IMR-90 (cell line): ENCODE measurements at regions not wholly inside any gene's neighbourhood (a gene's known extent, or its start where the extent isn't known, plus 50 kb on each side); places are given as distances from the start of the nearest gene placed in this dataset.

Source experiments
- ATAC-seq: fragments of 200-7000 bp; cut with Tn5 transposase; 2 replicates; pipeline ENCODE4 v1.9.1; 2020; ENCODE audit warnings: low read depth, mild to moderate bottlenecking, moderate library complexity
- BruUV-seq: library from RNA; stranded (reverse); fragments of 400-500 nt; replicated peaks from 2 replicates; lab custom pipeline; 2021; lab: Mats Ljungman, UMichigan
- CTCF ChIA-PET: fragments of 300-600 bp; formaldehyde crosslinking; extraction: SDS; loops from one replicate; lab custom pipeline; 2021; ENCODE audit warnings: antibody characterized with exemption; lab: Yijun Ruan, JAX
- POLR2A ChIA-PET: fragments of 300-600 bp; sonication (Branson Sonifier 250); formaldehyde crosslinking; loops from one replicate; lab custom pipeline; 2022; ENCODE audit warnings: antibody characterized with exemption; ENCODE audit not compliant: unreplicated experiment; lab: Charles Lee
- DNase-seq: peaks from one replicate; pipeline ENCODE4 v3.0.0; 2013
- H2AFZ ChIP-seq: replicated peaks from 2 replicates; pipeline ENCODE3; 2013; ENCODE audit warnings: low read length, mild to moderate bottlenecking; ENCODE audit not compliant: poor library complexity
- H2AK5ac ChIP-seq: 2 replicates; pipeline ENCODE4 v1.6.1; 2013; ENCODE audit warnings: low read depth, low read length, inconsistent platforms
- H2AK9ac ChIP-seq: replicated peaks from 2 replicates; pipeline ENCODE3; 2013; ENCODE audit warnings: mild to moderate bottlenecking, low read depth, low read length, moderate library complexity; ENCODE audit not compliant: poor library complexity
- H2BK120ac ChIP-seq: 2 replicates; pipeline ENCODE4 v1.6.1; 2013; ENCODE audit warnings: low read depth, low read length, inconsistent platforms
- H2BK15ac ChIP-seq: 3 replicates; pipeline ENCODE4 v1.6.1; 2013; ENCODE audit warnings: low read depth, low read length, inconsistent platforms
- H2BK20ac ChIP-seq: 2 replicates; pipeline ENCODE4 v1.6.1; 2013; ENCODE audit warnings: low read depth, mild to moderate bottlenecking, inconsistent platforms, low read length, moderate library complexity
- H2BK5ac ChIP-seq: 2 replicates; pipeline ENCODE4 v1.6.1; 2013; ENCODE audit warnings: mild to moderate bottlenecking, low read depth, low read length, inconsistent platforms; ENCODE audit not compliant: poor library complexity, severe bottlenecking
- H3K14ac ChIP-seq: replicated peaks from 2 replicates; pipeline ENCODE4 v1.6.1; 2013; ENCODE audit warnings: low read depth, low read length, inconsistent platforms
- H3K18ac ChIP-seq: 2 replicates; pipeline ENCODE4 v1.6.1; 2013; ENCODE audit warnings: low read depth, low read length, control low read depth
- H3K23ac ChIP-seq: 2 replicates; pipeline ENCODE4 v1.6.1; 2013; ENCODE audit warnings: low read depth, low read length, inconsistent platforms
- H3K27ac ChIP-seq: 2 replicates; pipeline ENCODE4 v1.5.1; 2013; ENCODE audit warnings: mild to moderate bottlenecking, control low read depth, low read length; ENCODE audit not compliant: insufficient read depth
- H3K27me3 ChIP-seq: 2 replicates; pipeline ENCODE4 v1.6.1; 2013; ENCODE audit warnings: low read length; ENCODE audit not compliant: control insufficient read depth, insufficient read depth
- H3K36me3 ChIP-seq: 2 replicates; pipeline ENCODE4 v1.6.1; 2013; ENCODE audit warnings: low read length, mixed read lengths; ENCODE audit not compliant: control insufficient read depth, insufficient read depth
- H3K4ac ChIP-seq: 2 replicates; pipeline ENCODE4 v1.6.1; 2013; ENCODE audit warnings: low read depth, low read length, inconsistent platforms
- H3K4me1 ChIP-seq: 2 replicates; pipeline ENCODE4 v1.6.1; 2013; ENCODE audit warnings: low read length, mixed read lengths; ENCODE audit not compliant: control insufficient read depth, insufficient read depth
- H3K4me2 ChIP-seq: 2 replicates; pipeline ENCODE4 v1.6.1; 2013; ENCODE audit warnings: low read depth, mild to moderate bottlenecking, control low read depth, low read length, moderate library complexity
- H3K4me3 ChIP-seq: 2 replicates; pipeline ENCODE4 v1.5.1; 2013; ENCODE audit warnings: low read depth, mild to moderate bottlenecking, control low read depth, low read length, moderate library complexity; ENCODE audit not compliant: insufficient read depth
- H3K56ac ChIP-seq: 2 replicates; pipeline ENCODE4 v1.6.1; 2013; ENCODE audit warnings: low read length, inconsistent platforms; ENCODE audit not compliant: insufficient read depth; ENCODE audit errors: extremely low read depth
- H3K79me1 ChIP-seq, 2 experiments: 2 replicates each; pipeline ENCODE4 v1.6.1; 2013; ENCODE audit warnings: low read length in 2 of 2, inconsistent platforms in 1 of 2, low read depth in 1 of 2
- H3K9ac ChIP-seq: 2 replicates; pipeline ENCODE4 v1.6.1; 2013; ENCODE audit warnings: low read depth, low read length, control low read depth
- H3K9me1 ChIP-seq: 2 replicates; pipeline ENCODE4 v1.6.1; 2013; ENCODE audit warnings: low read length, inconsistent platforms; ENCODE audit not compliant: insufficient read depth
- H3K9me3 ChIP-seq: 2 replicates; pipeline ENCODE4 v1.6.1; 2013; ENCODE audit warnings: low read length; ENCODE audit not compliant: control insufficient read depth, insufficient read depth
- H4K20me1 ChIP-seq: 2 replicates; pipeline ENCODE4 v1.6.1; 2013; ENCODE audit warnings: low read length, inconsistent platforms; ENCODE audit not compliant: insufficient read depth
- H4K5ac ChIP-seq: 2 replicates; pipeline ENCODE4 v1.6.1; 2013; ENCODE audit warnings: mild to moderate bottlenecking, low read depth, low read length, control low read depth
- H4K8ac ChIP-seq, 2 experiments: 2 replicates each; pipeline ENCODE4 v1.6.1; 2013; ENCODE audit warnings: low read depth in 2 of 2, low read length in 2 of 2, control low read depth in 1 of 2, inconsistent platforms in 1 of 2
- H4K91ac ChIP-seq: 2 replicates; pipeline ENCODE4 v1.6.1; 2013; ENCODE audit warnings: low read depth, low read length, inconsistent platforms; ENCODE audit not compliant: insufficient read depth
- MAFK ChIP-seq: IDR thresholded peaks from 2 replicates; pipeline ENCODE4 v1.6.1; 2012; ENCODE audit warnings: low read depth, low read length, improper control_type of control experiment
- RAD21 ChIP-seq: IDR thresholded peaks from 2 replicates; pipeline ENCODE4 v1.6.1; 2012; ENCODE audit warnings: low read length, improper control_type of control experiment
- RCOR1 ChIP-seq: IDR thresholded peaks from 2 replicates; pipeline ENCODE4 v1.6.1; 2012; ENCODE audit warnings: mild to moderate bottlenecking, low read length, improper control_type of control experiment; ENCODE audit not compliant: insufficient replicate concordance
- WGBS, 2 experiments: methylation state at CpG; one replicate each; pipeline versions ENCODE4 v1.1.5 to v1.1.7; 2013; ENCODE audit warnings: missing lambda C conversion rate in 2 of 2; ENCODE audit not compliant: insufficient read length in 1 of 2; ENCODE audit errors: extremely low coverage in 2 of 2; 5-methylcytosine and 5-hydroxymethylcytosine counted together
- dilution Hi-C: fragments of 300-500 bp; cut with HindIII; formaldehyde crosslinking; loops from one replicate; pipeline ENCODE4 v1.14.3; 2018; ENCODE audit warnings: low sequenced_read_pairs; ENCODE audit not compliant: unreplicated experiment
- in situ Hi-C: fragments of 300-500 bp; cut with MboI; formaldehyde crosslinking; loops from 3 replicates; pipeline ENCODE4 v1.14.3; 2019; ENCODE audit warnings: low sequenced_read_pairs, inconsistent platforms, mixed read lengths
- intact Hi-C: fragments of 100-400 bp; cut with micrococcal nuclease; formaldehyde crosslinking; loops from 2 replicates; pipeline ENCODE4 v1.10.0; 2022

- H2BK15ac ChIP-seq: no peak overlapping the region
- no peak overlapping the region for H3K14ac ChIP-seq
- ChIA-PET CTCF (no interaction called here), POLR2A (no interaction called here)
- dilution Hi-C loops (no loop called here), in situ Hi-C loops (no loop called here), intact Hi-C loops (no loop called here)
- H4K8ac ChIP-seq: no peak overlapping the region
- no peak overlapping the region for H3K9ac ChIP-seq
- no CpG with 5 or more reads among the region's 5 CpGs for WGBS, 2 experiments
- no peak overlapping the region for H3K4me3 ChIP-seq
- no peak overlapping the region for H3K4ac ChIP-seq
- no peak overlapping the region for H3K18ac ChIP-seq
- peaks cover 9% of the 10 kb centered on the region; the same call in 1 of the 2 replicates for H3K9me3 ChIP-seq
- no peak overlapping the region for H2BK5ac ChIP-seq
- DNase-seq: no peak
- H3K27me3 ChIP-seq: no peaks in the 10 kb centered on the region
- no peak overlapping the region for H2BK120ac ChIP-seq
- no peak overlapping the region for H3K27ac ChIP-seq
- no peak overlapping the region for H2AFZ ChIP-seq
- no peaks in the 10 kb centered on the region for H4K20me1 ChIP-seq
- no peaks in the 10 kb centered on the region for H3K36me3 ChIP-seq
- H2AK9ac ChIP-seq: no peak overlapping the region
- H3K4me2 ChIP-seq: no peak overlapping the region
- H3K79me1 ChIP-seq: no peaks in the 10 kb centered on the region
- no peak for ATAC-seq
- H4K5ac ChIP-seq: no peak overlapping the region
- no TSS peak for BruUV-seq
- TF ChIP-seq RAD21 (no peak), MAFK (no peak), RCOR1 (no peak)
- H3K4me1 ChIP-seq: no peaks in the 10 kb centered on the region
- no peak overlapping the region for H3K56ac ChIP-seq
- no peak overlapping the region for H2BK20ac ChIP-seq
- no peaks in the 10 kb centered on the region for H3K9me1 ChIP-seq
- no peak overlapping the region for H2AK5ac ChIP-seq
- H4K91ac ChIP-seq: no peak overlapping the region
- no peak overlapping the region for H3K23ac ChIP-seq
Observed at GRCh38 chr3:192040282-192041043, 579.5 kb downstream of the PYDC2 start.
